Effector CD8-positive, alpha-beta T cell (primary cell): ENCODE measurements at regions not wholly inside any gene's neighbourhood (a gene's known extent, or its start where the extent isn't known, plus 50 kb on each side); places are given as distances from the start of the nearest gene placed in this dataset.

Experiments used
- DNase-seq: peaks from one replicate; lab custom pipeline; 2025; lab: John Stamatoyannopoulos, UW

DNA sequence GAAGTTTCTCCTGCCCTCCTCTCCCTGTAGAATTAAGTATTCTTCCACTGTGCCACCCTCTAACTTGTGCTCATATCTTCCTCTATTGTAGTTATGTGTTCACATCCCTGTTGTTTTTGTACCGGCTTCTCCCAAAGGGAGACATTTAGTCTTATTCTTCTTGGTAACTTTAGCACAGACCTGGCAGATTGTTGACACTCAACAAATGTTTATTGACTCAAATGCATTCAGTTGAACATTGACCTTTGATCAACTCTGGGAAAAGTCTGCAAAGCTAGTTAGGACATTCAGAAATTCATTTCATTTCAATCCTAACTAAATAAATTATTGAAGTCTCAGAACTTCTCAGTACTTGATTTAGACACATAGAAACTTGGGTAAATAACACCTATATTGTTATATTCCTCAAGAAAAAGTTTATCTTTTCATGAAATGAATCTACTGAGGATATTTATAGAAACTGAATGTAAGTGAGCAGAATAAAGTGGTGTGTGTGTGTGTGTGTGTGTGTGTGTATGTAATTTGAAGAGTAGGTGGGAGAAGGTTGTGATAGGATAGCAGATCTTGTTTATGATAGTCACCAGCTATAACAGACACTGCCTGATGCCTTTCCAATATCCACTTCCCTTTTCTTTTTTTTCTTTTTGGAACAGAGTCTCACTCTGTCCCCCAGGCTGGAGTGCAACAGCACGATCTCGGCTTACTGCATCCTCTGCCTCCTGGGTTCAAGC lies 872.4 kb upstream of the CXADR start:
- no peak for DNase-seq

GRCh38 chr21:16642353-16642752 lies 870.5 kb upstream of the CXADR start:
- no peak for DNase-seq

GRCh38 chr21:16644685-16645084 lies 868.2 kb upstream of the CXADR start:
- DNase-seq = no peak

DNA sequence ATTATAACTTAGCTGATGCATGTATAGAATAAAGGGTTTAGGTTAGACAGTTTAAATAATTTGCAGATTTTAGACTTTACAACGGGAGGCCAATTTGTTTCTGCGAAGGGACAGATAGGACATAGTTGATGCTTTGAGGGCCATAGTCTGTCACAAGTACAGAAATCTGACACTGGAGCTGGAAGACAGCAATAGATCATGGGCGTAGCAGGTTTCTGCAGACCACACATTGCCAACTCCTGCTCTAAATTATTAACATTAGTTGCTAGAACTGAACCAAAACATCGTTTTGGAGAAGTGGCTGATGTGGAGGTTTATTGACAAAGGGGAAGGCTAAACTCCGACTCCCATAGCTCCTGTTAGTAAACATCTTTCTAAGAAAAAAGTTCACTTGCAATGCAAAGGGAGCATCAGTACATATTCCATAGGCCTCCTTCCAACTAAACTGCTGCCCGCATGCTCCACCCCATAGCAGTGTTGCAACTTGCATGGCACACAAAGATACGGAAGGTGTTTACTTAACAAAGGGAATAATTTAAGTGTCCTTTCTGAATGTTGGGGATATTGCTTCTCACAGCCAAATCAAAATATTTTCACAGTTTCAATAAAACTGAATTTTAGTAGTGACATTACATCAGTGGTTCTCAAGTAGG lies 862.0 kb upstream of the CXADR start:
- no peak for DNase-seq

DNA sequence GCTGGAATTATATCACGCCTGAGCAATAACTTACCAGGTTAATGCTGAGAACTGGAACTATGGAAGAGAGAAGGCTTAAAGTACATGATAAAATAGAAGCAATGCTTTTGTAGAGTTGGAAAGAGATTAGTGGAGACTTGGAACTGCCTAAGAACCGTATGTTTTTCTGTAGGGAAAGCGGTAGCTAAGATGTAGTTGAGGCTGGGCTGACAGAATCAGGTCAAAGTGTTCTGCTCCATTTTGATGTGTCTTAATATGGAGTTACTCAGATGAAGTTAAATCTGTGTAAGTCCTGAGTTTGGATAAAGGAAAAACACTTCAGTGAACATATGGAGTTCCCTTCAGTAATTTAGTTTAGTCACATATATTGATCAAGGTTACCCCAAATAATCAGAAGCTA lies 860.9 kb upstream of the CXADR start:
- DNase-seq = no peak

- no peak for DNase-seq
Measured at GRCh38 chr21:16663436-16663835, 849.4 kb upstream of the CXADR start.

GRCh38 chr21:16667395-16667794 lies 845.4 kb upstream of the CXADR start:
- DNase-seq = no peak

- no peak for DNase-seq
Measured at GRCh38 chr21:16674949-16675348, 837.9 kb upstream of the CXADR start.

GRCh38 chr21:16676391-16676790 lies 836.5 kb upstream of the CXADR start:
- no peak for DNase-seq

DNA sequence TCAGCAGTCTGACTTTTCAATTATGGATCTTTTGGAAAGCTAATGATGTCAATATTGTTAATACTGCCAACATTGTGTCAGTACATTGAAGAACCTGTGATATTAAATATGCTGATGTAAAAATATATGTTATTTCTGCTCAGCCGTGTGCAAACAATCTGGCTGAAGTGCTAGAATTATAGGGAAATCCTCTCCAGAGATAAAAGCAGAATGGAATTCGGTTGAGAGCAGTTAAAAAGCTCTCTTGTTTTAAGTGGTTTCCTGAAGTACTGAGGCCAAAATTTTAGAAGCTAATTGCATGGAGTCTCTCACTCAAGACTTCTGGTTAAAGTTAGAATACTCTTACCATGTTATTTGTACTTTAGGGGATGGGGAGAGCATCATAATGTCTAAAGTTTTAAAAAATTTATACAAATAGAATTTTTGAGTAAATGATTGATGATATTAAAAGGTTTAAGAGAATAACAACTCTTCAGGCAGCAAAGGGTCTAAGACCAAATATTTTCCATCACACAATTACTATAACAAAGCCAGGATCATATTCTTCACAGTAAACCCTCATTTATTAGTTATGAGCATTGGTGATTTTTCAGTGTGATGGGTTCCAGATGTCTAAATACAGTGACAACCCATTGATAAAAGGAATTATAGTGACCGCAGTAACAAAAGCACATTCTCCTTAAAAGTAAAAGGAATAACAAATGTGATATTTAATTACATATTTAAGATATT lies 834.2 kb upstream of the CXADR start:
- DNase-seq = no peak

GRCh38 chr21:16695074-16695473 lies 817.8 kb upstream of the CXADR start:
- DNase-seq = no peak

GRCh38 chr21:16707274-16707673 lies 805.6 kb upstream of the CXADR start:
- DNase-seq = no peak

- DNase-seq = no peak
Measured at GRCh38 chr21:16708101-16708835, 804.6 kb upstream of the CXADR start.

- DNase-seq = no peak
Measured at GRCh38 chr21:16709866-16710550, 802.8 kb upstream of the CXADR start.

DNA sequence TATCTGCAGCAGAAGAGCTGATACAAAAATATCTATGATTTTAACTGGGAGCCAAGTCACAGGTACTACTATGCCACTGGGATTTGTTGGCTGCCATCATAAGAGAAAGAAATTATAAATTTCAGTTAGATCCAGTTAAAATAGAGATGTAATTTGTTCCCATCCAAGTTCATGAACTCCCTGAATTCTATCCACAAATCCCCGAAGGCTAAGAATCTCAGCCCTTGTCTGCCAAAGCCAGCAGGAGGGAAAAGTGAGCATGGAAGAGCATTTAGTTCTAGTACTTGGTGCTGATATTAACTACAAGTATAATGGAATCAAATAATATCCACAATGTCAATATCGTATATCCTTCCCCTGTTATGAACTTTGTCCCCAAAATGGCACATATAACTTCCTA lies 801.1 kb upstream of the CXADR start:
- no peak for DNase-seq

DNA sequence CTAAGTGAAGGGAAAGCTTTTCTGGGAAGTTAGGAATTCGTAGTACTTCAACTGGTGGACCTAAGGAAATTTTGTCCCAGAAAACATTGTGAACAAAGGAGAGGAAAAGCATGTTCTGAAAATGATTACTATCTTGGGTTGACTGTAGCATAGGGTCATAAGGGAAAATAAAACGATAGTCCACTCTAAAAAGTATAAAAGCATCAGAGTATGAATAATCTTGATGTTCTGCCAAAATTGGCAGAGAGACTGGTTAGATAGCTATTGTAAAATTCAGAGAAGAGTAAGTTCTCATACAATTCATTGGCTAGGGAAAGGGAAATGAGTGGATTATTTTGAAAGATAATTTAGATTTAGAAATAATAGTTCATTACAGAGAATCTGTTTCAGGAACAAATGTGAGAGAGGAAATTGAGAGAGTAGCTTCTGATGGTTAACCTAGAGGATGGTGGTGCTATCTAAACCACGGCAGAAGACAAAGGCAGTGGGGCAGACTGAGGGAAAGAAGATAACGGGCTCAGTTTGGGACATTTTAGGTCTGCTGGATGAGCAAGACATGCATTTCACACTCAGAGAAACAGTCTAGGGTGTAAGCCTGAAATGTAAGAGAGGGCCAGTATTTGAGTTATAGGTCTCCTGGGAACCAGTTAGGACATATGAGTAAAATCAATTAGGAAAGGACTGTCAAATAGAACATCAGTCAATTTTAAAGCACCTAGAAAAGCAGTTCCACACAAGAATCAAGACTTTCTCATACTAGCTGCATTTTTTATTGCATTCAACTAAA lies 799.3 kb upstream of the CXADR start:
- DNase-seq = no peak

DNA sequence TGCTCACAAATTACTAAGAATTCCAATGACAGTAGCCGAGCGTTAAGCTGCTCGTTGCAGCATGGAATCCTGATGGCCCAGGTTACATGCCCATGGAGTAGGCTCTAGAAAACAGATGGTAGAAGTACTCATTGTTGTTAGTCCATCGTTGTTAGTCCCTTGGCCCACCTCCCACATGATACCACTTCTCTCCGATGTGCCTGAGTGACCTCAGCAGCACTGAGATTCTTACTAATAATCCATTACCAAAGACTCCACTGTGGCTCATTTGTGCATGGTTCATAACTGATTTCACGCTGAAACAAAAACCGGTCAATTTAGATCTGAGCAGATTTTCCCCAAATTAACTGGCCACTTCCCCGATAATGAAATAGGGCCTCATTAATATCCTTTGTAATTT lies 772.3 kb upstream of the CXADR start:
- no peak for DNase-seq

DNA sequence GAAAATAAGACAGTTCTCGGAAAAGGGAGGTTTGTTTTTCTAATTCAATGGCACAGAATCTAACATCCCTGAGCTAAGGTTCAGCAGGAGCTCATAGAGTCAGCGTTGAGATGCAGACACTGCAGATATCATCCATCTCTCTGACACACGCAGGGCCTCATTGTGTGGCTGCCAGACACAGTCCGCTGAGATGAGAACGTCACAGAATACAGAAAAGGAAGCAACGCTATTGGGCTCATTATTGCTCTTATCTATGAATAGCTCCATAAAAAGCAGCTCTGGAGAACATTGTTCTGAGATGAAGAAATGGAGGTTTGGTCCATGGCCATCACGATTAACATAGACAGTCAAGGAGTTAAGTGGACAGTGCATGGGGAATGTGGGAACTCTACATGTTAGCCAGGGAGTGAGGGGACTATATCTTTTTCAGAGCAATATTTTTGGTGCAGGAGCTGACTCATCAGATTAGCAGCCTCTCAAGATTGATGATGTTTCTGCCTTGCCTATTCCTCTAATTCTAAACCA lies 771.6 kb upstream of the CXADR start:
- DNase-seq = no peak

DNA sequence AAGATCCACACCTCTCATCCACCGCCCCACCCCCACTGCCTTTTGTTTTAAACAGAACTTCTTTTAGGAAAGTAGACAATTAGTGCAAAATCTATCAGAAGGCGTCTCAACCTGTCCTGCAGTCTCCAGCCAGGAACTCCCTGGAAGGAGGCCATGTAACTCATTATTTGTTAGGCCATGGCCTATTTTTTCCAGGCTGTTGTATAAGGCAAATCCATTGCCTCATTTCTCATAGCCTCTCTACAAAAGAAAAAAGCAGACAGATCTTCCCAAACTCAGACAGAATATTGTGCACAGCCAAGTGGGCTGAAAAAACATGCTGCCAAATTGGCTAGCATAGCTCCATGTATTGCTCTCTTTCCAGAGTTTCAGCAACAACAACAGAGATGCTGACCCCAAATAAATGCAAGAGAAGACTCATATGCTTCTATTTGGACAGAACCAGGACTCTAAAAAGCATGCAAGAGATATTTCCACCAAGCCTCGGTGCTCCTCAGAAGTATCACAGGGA lies 770.7 kb upstream of the CXADR start:
- DNase-seq = no peak

DNA sequence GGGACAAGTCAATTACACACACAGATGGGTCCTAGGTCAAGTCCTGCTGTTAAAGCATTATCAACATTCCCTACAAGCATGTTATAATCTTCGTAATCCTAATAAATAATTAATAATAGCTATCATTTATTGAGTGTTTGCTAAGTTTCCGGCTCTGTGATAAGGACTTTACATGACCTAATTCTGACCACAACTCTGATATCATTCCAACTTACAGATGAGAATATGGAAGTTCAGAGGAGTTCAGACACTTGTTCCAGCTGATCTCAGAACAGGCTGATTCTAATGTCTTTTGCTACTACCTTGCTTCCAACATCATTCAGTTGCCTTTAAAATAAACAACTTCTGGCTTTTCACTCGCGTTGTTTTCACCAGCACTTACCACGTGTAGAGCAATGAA lies 770.1 kb upstream of the CXADR start:
- DNase-seq = no peak

- no peak for DNase-seq
Measured at GRCh38 chr21:16743317-16743716, 769.5 kb upstream of the CXADR start.
